GM21619 (cell line): ENCODE measurements at regions not wholly inside any gene's neighbourhood (a gene's known extent, or its start where the extent isn't known, plus 50 kb on each side); places are given as distances from the start of the nearest gene placed in this dataset.

ENCODE experiments used
- ATAC-seq: cut with Tn5 transposase; IDR thresholded peaks from one replicate; pipeline ENCODE4 v1.9.1; 2021; ENCODE audit not compliant: unreplicated experiment

- no peak for ATAC-seq
Measured at GRCh38 chr2:861655-862354, 88.8 kb upstream of the SNTG2 start.

DNA sequence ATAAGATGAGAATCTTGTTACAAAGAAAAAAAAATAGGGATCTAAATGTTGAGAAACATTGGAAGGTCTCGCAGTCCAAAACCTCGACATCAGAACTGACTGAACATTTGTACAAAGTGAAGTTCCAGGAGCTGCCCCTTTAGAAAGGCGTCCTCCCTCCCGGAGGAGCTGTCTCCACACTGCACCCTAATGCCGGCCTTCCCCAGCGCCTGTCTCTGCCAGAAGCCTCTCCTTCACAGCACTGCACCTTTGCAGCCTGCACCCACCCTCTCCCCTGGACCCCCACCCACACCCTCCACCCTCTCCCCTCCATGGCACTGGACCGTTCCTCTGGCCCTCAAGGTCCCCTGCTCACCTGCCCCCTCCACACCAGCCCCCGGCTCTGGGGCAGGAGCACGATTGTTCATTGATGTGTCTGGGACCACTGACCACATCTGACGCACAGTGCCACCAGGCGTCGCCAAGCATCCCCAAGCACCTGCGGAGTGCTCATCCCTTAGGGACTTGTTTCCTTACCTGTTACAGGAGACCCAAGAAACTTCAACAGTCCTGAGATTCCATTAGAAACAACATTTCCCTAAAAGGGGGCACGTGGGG lies 90.3 kb upstream of the SNTG2 start:
- ATAC-seq, result no peak

- no peak for ATAC-seq
Measured at GRCh38 chr2:858646-859045, 92.0 kb upstream of the SNTG2 start.

GRCh38 chr2:857937-858336 lies 92.7 kb upstream of the SNTG2 start:
- ATAC-seq, result no peak

DNA sequence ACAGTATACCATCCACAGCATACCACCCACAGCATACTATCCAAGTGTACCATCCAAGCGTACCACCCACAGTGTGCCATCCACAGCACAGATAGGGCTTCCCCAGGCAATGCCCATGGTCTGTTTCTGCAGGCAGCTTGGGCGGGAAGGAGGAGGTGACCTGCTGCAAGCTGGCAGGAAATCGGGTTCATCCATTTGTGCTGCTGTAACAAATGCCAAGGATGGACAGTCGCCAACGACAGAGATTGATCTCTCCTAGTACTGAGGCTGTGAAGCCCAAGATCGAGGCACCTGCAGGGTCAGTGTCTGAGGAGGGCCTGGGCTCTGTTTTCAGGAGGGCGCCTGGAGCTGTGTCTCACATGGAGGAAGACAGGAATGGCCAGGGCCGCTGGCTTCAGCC lies 93.6 kb upstream of the SNTG2 start:
- ATAC-seq, result no peak

DNA sequence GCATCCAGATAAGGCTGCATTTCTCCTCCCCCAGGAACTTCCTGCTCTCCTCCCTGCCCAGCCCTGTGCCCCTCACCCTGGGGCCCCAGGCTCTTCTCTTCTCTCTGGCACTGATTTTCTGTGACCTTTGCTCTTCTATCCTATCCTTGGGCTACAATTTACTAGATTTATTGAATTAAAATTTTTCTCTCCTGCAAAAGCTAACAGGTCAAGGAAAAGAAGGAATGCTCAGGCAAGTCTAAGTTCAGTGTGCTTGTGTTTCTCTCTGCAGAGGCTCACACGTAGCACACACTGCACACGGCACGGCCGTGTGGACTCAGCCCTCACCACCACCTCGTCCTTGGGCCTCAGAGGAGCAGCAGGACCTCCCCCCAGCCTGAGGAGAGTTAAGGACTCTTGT lies 94.2 kb upstream of the SNTG2 start:
- ATAC-seq, result no peak

- no peak for ATAC-seq
Measured at GRCh38 chr2:856041-856440, 94.6 kb upstream of the SNTG2 start.

GRCh38 chr2:855177-855576 lies 95.5 kb upstream of the SNTG2 start:
- no peak for ATAC-seq

GRCh38 chr2:854460-854859 lies 96.2 kb upstream of the SNTG2 start:
- ATAC-seq, result no peak

DNA sequence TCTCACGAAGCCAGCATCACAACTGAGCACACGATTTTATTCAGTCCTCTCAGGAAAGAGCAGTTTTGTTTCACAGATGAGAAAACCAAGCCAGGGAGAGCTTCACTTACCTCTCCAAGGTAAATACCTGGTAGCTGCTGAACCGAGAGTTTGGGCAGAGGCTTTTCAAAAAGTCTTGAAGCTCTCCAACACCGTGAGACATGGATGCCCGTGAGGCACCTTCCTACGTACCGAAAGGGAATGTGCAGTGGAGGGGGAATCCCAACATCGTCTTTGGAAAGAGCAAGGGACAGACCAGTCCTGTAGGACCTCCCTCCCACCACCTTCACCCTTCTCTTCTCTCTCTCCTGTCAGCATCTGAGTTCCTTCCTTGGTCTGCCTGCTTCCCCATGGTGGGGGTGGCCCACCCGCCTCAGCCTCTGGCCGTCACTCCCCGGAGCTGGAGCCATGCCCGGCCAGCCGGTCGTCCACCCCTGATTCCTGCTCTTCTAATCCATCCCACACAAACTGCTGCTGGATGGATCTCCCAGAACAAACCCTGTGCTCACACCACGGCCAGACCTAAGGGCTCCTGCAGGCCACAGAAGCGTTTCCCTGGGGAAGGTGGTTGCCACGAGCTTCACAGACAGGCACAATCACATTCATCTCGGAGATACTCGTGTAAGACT lies 97.3 kb upstream of the SNTG2 start:
- no peak for ATAC-seq

GRCh38 chr2:852168-852567 lies 98.5 kb upstream of the SNTG2 start:
- ATAC-seq, result no peak

DNA sequence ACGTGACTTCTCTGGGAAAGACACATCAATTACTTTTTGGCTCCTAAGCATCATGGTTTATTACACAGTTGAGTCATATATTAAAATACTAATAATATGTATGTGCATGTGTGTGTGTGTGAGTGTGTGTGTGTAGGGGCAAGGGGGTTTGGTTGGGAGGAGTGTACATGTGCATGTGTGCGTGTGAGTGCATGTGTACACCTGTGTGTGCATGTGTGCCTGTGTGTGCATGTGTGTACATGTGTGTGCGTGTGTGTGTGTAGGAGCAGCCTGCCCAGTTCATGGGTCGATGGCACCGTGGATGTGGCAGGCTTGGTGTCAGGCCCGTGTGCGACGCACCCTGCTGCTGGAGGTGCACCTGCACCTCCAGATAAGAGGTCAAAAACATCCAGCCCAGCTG lies 99.0 kb upstream of the SNTG2 start:
- ATAC-seq, result no peak

DNA sequence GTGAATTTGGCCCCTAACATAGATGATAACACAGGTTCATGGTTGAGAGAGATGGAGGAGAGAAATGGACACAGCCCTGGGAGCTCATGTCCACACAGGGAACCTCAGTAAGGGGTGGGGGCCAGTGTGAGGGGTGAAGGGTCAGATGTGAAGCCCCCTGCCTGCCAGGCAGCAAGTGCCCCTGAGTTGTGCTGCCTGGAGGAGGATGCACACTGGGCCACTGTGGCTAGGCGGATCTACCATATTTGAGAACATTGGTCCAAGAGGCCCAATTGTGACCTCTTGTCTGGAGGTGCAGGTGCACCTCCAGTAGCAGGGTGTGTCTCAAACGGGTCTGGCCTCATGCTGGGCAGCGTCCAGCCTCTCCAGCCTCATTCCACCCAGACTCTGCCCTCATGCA lies 99.6 kb upstream of the SNTG2 start:
- no peak for ATAC-seq

- ATAC-seq, result no peak
Measured at GRCh38 chr2:850429-850828, 100.2 kb upstream of the SNTG2 start.

DNA sequence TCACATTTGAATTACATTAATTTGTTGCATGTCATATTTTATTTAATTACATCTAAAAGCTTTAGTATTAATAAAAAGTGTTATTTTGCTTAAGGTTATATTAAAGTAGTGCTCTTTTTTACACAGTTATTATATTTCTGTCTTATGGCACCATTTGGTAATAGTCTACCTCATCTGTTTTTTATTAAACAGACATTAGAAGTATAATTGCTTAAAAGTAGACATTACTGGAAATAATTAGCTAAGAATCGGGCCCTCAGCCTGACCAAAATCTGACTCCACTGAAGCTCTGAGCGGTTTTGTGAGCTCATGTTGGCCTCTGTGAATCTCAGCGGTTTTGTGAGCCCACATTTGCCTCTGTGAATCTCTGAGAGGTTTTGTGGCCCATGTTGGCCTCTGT lies 102.5 kb upstream of the SNTG2 start:
- ATAC-seq, result no peak

GRCh38 chr2:847669-848068 lies 103.0 kb upstream of the SNTG2 start:
- no peak for ATAC-seq

GRCh38 chr2:844715-845114 lies 105.9 kb upstream of the SNTG2 start:
- ATAC-seq, result no peak

DNA sequence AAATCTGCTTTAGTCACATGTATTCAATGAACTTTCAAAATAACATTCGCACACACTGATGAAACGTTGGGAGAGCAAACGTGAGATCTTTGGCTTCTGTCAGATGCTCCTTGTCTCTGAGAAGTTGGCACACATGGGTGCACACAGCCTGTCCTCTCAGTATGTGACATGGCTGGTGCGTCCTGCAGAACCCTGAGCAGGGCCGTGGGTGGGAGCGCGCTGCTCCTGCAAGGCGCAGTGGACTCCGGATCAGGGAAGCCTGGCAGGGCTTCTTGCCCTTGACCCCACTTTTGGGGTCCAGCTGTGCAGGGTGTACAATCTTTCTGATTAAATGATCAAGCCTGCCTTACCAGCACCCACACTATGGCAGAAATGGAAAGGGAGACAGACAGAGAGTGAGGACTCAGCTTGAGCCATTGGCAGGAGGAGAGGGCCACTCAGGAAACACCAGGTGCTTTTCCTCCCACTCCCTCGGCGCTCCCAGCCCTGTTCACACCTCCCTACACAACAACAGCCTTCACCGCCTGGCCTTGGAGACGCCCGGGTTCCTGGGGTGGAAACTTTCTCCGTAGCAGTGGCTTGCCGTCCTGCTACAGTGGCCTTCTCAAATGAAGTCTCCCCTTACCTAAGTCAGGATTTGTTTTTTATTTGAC lies 108.4 kb upstream of the SNTG2 start:
- ATAC-seq, result no peak

DNA sequence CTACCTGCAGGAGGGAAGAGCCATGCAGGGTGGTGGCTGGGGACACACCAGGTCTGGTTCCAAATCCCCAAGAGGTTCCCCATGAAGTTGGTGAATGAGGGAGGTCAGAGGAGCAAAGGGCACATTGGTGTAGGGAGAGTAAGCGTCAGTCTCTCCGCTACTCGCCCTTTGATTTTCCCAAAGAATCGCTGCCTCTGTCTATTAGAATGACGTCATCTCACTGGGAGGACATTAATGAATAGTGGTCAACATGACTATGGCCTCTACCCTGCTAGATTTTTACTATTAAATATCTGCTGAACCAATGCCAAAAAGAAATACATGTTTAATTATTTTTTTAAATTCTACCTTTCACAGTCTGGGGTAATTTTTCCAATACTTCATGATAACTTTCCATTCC lies 109.6 kb upstream of the SNTG2 start:
- ATAC-seq, result no peak

DNA sequence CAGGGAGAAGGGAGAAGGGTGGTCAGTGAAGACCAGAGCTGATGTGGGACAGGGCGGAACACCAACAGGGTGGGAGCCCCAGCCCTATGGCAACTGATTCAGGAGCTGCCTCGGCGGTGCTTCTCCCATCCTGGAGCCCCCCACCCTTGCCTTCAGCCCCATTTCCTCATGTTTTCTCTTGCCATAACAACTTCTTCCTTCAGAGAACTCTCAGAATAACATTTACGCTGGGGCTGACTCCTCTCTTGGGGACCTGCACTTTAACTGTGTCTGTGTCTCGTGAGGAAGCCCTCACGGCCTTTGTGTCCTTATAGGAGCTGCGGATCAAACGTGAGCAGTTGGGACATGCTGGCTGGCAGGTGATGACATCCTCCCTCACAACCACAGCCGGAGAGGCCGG lies 116.4 kb upstream of the SNTG2 start:
- ATAC-seq, result no peak

- no peak for ATAC-seq
Measured at GRCh38 chr2:833180-833579, 117.5 kb upstream of the SNTG2 start.

DNA sequence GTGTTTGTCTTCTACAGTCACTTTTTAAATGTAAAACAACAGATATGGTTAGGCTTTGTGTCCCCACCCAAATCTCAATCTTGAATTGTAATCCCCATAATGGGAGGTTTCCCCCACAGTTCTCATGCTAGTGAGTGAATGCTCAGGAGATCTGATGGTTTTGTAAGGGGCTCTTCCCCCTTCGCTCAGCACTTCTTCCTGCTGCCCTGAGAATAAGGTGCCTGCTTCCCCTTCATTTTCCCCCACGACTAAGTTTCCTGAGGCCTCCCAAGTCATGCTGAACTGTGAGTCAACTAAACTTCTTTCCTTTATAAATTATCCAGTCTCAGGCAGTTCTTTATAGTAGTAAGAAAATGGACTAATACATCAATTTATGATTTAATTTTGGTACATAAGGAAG lies 118.0 kb upstream of the SNTG2 start:
- no peak for ATAC-seq
